Brain microvascular endothelial cell (primary cell): ENCODE measurements at regions not wholly inside any gene's neighbourhood (a gene's known extent, or its start where the extent isn't known, plus 50 kb on each side); places are given as distances from the start of the nearest gene placed in this dataset.

Experiments
- DNase-seq: peaks from one replicate; pipeline ENCODE4 v3.0.0-alpha.2; 2020
- H3K27ac ChIP-seq: fragments of 250-450 bp; sonication (Bioruptor Pico); 2 replicates; pipeline ENCODE4 v1.5.1; 2020; ENCODE audit warnings: mild to moderate bottlenecking, moderate library complexity
- H3K27me3 ChIP-seq: fragments of 250-450 bp; sonication (Bioruptor Pico); replicated peaks from 2 replicates; pipeline ENCODE4 v1.5.1; 2020; ENCODE audit warnings: mild to moderate bottlenecking
- H3K36me3 ChIP-seq: fragments of 250-450 bp; sonication (Bioruptor Pico); replicated peaks from 2 replicates; pipeline ENCODE4 v1.5.1; 2020; ENCODE audit warnings: mild to moderate bottlenecking
- H3K4me3 ChIP-seq: 2 replicates; pipeline ENCODE4 v1.5.1; 2011; ENCODE audit warnings: low read depth, mild to moderate bottlenecking, control low read depth, low read length, moderate library complexity
- in situ Hi-C: cut with HindIII; loops from 2 replicates; pipeline ENCODE4 v1.10.0; 2017; ENCODE audit warnings: low sequenced_read_pairs, low pct_ligation_motif_present
- TF ChIP-seq, protein P1 (sequence below): IDR thresholded peaks from 2 replicates; pipeline ENCODE4 v1.5.1; 2011; ENCODE audit warnings: low read depth, mild to moderate bottlenecking, moderate library complexity, low read length, control low read depth, inconsistent platforms; ENCODE audit errors: missing control alignments

DNA sequence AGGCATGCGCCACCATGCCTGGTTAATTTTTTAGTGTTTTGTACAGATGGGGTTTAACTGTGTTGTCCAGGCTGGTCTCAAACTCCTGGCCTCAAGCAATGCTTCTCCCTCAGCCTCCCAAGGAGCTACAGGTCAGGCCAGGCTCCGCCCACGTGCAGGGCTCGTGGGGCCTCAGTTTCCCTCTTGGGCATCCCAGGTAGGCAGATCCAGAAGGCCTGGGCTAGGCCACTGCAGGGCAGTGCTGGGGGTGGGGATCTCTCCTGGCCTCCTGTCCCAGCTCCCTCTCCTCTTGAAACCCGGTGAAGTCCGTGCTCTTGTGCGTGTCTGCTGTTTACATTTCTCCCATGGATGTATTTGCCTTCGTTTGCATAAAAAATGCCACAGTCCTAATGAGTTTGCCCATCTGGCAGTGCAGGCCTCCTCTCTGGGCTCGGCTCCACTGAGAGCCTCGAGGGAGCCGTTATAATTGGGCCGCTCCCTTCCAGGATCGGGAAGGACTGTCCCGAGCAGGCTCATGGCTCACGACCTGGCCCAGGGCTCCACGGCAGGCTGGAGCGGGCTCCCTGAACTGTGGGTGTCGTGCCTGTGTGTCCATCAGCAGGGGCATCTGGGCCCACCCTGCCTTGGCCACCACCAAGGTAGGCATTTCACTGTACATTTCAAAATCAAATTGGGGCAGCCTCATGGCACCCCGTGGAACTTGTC, 52.6 kb upstream of the RUFY1 start:
- DNase-seq = no peak

DNA sequence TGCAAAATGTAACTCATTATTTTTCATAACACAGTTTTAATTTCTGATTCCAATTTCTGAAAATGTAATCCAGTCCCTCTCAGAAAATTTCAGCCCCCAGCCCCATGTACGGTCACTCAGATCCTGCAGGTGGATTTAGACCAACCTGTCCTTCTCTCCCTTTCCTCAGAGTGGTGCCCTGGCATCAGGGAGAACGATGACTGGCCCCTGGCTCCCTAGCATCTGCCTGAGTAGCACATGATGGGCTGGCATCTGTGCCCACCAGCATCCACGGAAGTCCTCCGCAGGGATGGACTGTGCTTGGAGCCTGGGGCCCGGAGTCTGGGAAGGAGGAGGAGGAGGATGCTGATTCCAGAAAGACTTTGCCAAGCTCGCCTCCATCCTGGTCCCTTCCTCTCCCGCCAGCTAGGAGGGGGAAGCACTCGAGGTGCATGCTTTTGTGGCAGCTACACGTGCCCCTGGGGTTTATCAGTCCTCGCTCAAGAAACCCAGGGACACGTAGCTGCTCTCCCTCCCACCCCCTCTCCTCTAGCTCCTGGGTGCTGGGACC, 54.4 kb upstream of the RUFY1 start:
- Histone ChIP-seq H3K27me3 (no peaks in the 10 kb centered on the region), H3K4me3 (no peak overlapping the region), H3K27ac (no peak overlapping the region), H3K36me3 (no peaks in the 10 kb centered on the region)
- TF ChIP-seq, protein P1, sequence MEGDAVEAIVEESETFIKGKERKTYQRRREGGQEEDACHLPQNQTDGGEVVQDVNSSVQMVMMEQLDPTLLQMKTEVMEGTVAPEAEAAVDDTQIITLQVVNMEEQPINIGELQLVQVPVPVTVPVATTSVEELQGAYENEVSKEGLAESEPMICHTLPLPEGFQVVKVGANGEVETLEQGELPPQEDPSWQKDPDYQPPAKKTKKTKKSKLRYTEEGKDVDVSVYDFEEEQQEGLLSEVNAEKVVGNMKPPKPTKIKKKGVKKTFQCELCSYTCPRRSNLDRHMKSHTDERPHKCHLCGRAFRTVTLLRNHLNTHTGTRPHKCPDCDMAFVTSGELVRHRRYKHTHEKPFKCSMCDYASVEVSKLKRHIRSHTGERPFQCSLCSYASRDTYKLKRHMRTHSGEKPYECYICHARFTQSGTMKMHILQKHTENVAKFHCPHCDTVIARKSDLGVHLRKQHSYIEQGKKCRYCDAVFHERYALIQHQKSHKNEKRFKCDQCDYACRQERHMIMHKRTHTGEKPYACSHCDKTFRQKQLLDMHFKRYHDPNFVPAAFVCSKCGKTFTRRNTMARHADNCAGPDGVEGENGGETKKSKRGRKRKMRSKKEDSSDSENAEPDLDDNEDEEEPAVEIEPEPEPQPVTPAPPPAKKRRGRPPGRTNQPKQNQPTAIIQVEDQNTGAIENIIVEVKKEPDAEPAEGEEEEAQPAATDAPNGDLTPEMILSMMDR = no peak
- DNase-seq = no peak
- in situ Hi-C loops = no loop called here

More for the DNA sequence above, 52.6 kb upstream of the RUFY1 start:
- Histone ChIP-seq H3K27ac (no peak overlapping the region), H3K4me3 (no peak overlapping the region), H3K36me3 (no peaks in the 10 kb centered on the region), H3K27me3 (no peaks in the 10 kb centered on the region)
- TF ChIP-seq, protein P1 = no peak
- in situ Hi-C loops = no loop called here

DNA sequence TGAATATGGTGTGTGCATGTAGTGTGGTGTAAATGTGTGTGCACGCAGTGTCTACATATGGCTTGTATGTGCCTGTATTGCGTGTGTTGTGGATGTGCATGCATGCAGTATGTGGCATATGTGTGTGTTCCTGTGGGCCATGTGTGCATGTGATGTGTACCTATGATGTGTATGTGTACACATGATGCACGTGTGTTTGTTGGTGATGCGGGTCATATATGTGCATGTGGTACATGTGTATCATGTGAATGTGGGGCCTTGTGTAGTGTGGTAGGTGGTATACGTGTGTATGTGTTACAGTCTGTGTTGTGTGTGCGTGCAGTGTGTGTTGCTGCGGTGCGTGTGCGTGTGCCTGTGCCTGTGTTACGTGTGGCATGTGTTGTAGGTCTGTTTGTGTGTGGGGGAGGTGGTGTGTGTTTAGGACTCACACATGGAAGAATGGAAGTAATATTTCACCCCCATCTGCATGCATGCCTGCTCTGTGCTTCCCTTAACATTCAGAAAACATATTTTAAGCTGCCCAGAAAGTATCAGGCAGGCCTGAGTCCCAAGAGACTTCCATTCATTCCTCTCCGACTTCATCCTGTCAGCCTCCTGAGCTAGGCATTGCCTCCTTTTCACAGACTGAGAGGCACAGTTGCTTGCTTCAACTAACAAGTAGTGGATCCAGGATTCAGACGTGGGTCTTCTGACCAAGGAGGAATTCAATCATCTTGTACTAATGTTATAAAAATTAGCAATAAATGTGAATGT, 55.4 kb upstream of the RUFY1 start:
- TF ChIP-seq, protein P1 = no peak
- H3K27ac ChIP-seq = no peak overlapping the region

DNA sequence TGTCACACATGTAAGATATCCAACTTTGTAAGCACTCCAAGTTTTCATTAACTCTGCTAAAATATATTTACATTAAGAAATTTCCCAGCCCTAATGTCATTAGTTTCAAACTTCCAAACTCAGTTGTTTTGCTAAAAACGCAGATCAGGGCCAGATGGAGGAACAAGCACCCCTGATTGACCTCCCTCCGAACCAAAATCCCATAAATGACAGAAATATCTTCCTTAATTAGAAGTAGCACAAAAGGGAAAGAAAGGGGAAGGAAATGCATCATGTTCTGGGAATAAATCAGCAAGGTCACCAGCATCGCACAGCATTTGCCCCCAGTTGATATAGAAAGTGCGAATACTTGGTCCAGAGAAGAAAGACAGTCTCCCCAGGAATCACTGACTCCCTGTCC, 61.4 kb upstream of the RUFY1 start:
- no peak overlapping the region for H3K4me3 ChIP-seq
- no peak for DNase-seq
- H3K27me3 ChIP-seq = no peaks in the 10 kb centered on the region
- no peaks in the 10 kb centered on the region for H3K36me3 ChIP-seq
- H3K27ac ChIP-seq = no peak overlapping the region
- TF ChIP-seq, protein P1 = no peak
- in situ Hi-C loops = no loop called here

More for the DNA sequence above, 55.4 kb upstream of the RUFY1 start:
- DNase-seq = no peak
- no peaks in the 10 kb centered on the region for H3K36me3 ChIP-seq
- H3K4me3 ChIP-seq = no peak overlapping the region
- in situ Hi-C loops = no loop called here
- no peaks in the 10 kb centered on the region for H3K27me3 ChIP-seq

DNA sequence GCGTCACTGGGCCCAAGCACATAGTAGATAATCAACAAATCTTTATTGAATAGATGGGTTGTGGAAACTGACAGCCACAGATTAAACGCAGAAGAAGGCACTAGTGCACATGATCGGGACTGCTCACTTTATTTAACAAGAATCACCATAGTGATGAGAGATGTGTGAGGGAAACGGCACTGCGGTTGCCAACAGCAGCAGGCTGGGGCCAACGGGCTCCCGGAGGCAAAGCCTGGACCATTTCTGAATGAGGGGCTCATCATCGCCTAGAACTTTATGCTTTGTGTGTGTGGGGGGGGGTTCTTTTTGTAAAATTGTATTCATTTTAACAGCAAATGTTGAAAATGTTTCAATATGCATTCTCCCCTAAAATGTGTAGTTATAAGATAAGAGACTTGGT, 61.9 kb upstream of the RUFY1 start:
- Histone ChIP-seq H3K36me3 (no peaks in the 10 kb centered on the region), H3K27ac (no peak overlapping the region), H3K4me3 (no peak overlapping the region), H3K27me3 (no peaks in the 10 kb centered on the region)
- in situ Hi-C loops = no loop called here
- no peak for DNase-seq
- TF ChIP-seq, protein P1 = no peak
